HCT116 (cell line): ENCODE measurements at regions not wholly inside any gene's neighbourhood (a gene's known extent, or its start where the extent isn't known, plus 50 kb on each side); places are given as distances from the start of the nearest gene placed in this dataset.

Experiments
- EZH2 ChIP-seq: fragments of 200-600 bp; sonication (generic); IDR thresholded peaks from 2 replicates; pipeline ENCODE4 v1.6.1; 2017; ENCODE audit warnings: antibody characterized with exemption, mixed run types
- POLR2A ChIP-seq: IDR thresholded peaks from 2 replicates; pipeline ENCODE4 v1.7.0; 2011; ENCODE audit warnings: borderline replicate concordance; ENCODE audit not compliant: insufficient read depth, insufficient read length; ENCODE audit errors: extremely low read depth
- SRF ChIP-seq: IDR thresholded peaks from 2 replicates; pipeline ENCODE4 v1.6.1; 2012; ENCODE audit warnings: low read depth
- ZNF274 ChIP-seq: fragments of 200-500 bp; sonication (Bioruptor generic); IDR thresholded peaks from 2 replicates; pipeline ENCODE4 v1.6.1; 2014; ENCODE audit warnings: mild to moderate bottlenecking, low read depth, low read length, inconsistent platforms
- TF ChIP-seq, protein P1 (sequence below): IDR thresholded peaks from 2 replicates; pipeline ENCODE4 v1.6.1; 2012

DNA sequence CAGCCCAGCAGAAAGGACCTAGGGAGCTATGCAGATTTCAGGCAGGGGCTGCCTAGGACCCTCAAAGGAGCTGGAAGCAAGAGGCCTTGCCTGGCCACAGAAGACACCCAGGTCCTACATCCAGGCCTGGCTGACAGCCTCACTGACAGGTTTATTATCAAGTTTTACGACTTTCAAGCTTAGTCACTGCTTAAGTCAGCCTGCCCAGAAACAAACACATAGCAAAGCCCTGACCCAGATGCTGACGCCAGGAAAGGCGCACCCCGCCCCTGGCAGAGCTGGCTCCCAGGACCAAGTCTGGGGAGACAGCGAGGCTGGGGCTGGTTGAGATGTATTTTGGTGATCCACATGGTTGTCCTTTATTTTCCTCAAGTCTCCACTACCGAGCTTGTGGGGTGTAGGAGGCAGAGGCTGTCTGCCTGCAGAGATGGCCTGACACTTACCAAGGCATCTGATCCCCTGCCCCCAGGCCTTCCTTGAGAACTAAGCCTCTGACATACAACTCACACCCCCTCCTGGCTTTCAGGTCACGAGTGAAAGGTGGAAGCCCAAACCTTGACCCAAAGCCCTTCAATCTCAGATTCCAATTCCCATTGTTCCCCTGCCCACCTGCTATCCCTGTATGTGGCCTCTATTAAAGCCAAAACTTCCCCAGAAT lies 80.7 kb upstream of the EMX2 start:
- TF ChIP-seq POLR2A (no peak), SRF (no peak), ZNF274 (no peak), EZH2 (no peak)
- TF ChIP-seq, protein P1, sequence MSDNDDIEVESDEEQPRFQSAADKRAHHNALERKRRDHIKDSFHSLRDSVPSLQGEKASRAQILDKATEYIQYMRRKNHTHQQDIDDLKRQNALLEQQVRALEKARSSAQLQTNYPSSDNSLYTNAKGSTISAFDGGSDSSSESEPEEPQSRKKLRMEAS, result no peak; the same call in 1 of the 2 replicates
